K562 (cell line): ENCODE measurements at regions not wholly inside any gene's neighbourhood (a gene's known extent, or its start where the extent isn't known, plus 50 kb on each side); places are given as distances from the start of the nearest gene placed in this dataset.

ENCODE experiments used
- ATAC-seq: fragments of 200-7000 bp; cut with Tn5 transposase; 3 replicates; pipeline ENCODE4 v1.9.1; 2020; ENCODE audit warnings: moderate library complexity
- BruUV-seq: library from RNA; stranded (reverse); fragments of 400-500 nt; replicated peaks from 2 replicates; lab custom pipeline; 2021; lab: Mats Ljungman, UMichigan
- CTCF ChIA-PET: fragments of 300-600 bp; formaldehyde crosslinking; extraction: SDS; loops from one replicate; lab custom pipeline; 2021; ENCODE audit warnings: low intra/inter-chr PET ratio; lab: Yijun Ruan, JAX
- POLR2A ChIA-PET: fragments of 300-600, 350-650 bp; sonication (Branson Sonifier 250); formaldehyde crosslinking; extraction: SDS; loops from one replicate; lab custom pipeline; 2021; ENCODE audit warnings: antibody characterized with exemption, inconsistent platforms; lab: Yijun Ruan, JAX
- DNase-seq, 4 experiments: peaks; one replicate each; pipeline versions ENCODE4 v3.0.0 to v3.0.0-alpha.2; 2011 to 2018; ENCODE audit warnings: low spot score in 3 of 4, mixed read lengths in 3 of 4; ENCODE audit errors: extremely low read depth in 1 of 4
- FAIRE-seq: peaks from 2 replicates; lab custom pipeline; 2011; peaks lifted over from hg19 to GRCh38; lab: Jason Lieb, UNC
- H2AFZ ChIP-seq: 2 replicates; pipeline ENCODE4 v1.6.0; 2011; ENCODE audit warnings: low read depth, low read length, control low read depth, inconsistent platforms
- H3K27ac ChIP-seq: fragments of 200-600 bp; 3 replicates; pipeline ENCODE4 v1.8.0; 2011; ENCODE audit warnings: low read depth, mild to moderate bottlenecking, control low read depth, inconsistent platforms, low read length, moderate library complexity, mixed read lengths; ENCODE audit errors: extremely low read depth
- H3K27me3 ChIP-seq, 2 experiments: fragments of 300-600 bp in 1 of 2; 2 replicates in 1 of 2; 3 replicates in 1 of 2; pipeline versions ENCODE4 v1.6.0 to v1.8.0; 2011; ENCODE audit warnings: inconsistent platforms in 2 of 2, low read length in 2 of 2, mild to moderate bottlenecking in 1 of 2, mixed read lengths in 1 of 2, moderate library complexity in 1 of 2; ENCODE audit not compliant: control insufficient read depth in 2 of 2, insufficient read depth in 2 of 2
- H3K36me3 ChIP-seq: fragments of 300-600 bp; 3 replicates; pipeline ENCODE4 v1.8.0; 2011; ENCODE audit warnings: mild to moderate bottlenecking, low read length, inconsistent platforms; ENCODE audit not compliant: control insufficient read depth, insufficient read depth
- H3K4me1 ChIP-seq, 2 experiments: fragments of 200-600 bp in 1 of 2; replicated peaks in 1 of 2; 2 replicates in 1 of 2; 3 replicates in 1 of 2; pipeline versions ENCODE4 v1.5.1 to v1.8.0; 2011; ENCODE audit warnings: inconsistent platforms in 2 of 2, low read length in 2 of 2, mild to moderate bottlenecking in 1 of 2, mixed read lengths in 1 of 2, moderate library complexity in 1 of 2; ENCODE audit not compliant: control insufficient read depth in 2 of 2, insufficient read depth in 2 of 2
- H3K4me2 ChIP-seq: 2 replicates; pipeline ENCODE4 v1.6.1; 2011; ENCODE audit warnings: low read length, control low read depth, inconsistent platforms, mixed read lengths; ENCODE audit not compliant: insufficient read depth
- H3K4me3 ChIP-seq: fragments of 200-600 bp; sonication (generic), shearing (Covaris generic); 2 replicates; pipeline ENCODE4 v1.5.1; 2016; ENCODE audit warnings: control low read depth, inconsistent platforms
- H3K79me2 ChIP-seq: fragments of 200-600 bp; 3 replicates; pipeline ENCODE4 v1.8.0; 2011; ENCODE audit warnings: low read length, inconsistent platforms; ENCODE audit not compliant: control insufficient read depth, insufficient read depth
- H3K9ac ChIP-seq, 2 experiments: 2 replicates each; pipeline versions ENCODE4 v1.6.0 to v1.6.1; 2011; ENCODE audit warnings: low read depth in 2 of 2, low read length in 2 of 2, control low read depth in 1 of 2, inconsistent platforms in 1 of 2, mild to moderate bottlenecking in 1 of 2, mixed read lengths in 1 of 2; ENCODE audit not compliant: insufficient read depth in 1 of 2
- H3K9me1 ChIP-seq: one replicate; pipeline ENCODE4 v1.6.0; 2011; ENCODE audit warnings: inconsistent platforms, mild to moderate bottlenecking, low read length, moderate library complexity; ENCODE audit not compliant: control insufficient read depth, insufficient read depth
- H3K9me3 ChIP-seq: replicated peaks from 2 replicates; pipeline ENCODE4 v1.5.1; 2011; ENCODE audit warnings: low read depth, low read length, inconsistent platforms; ENCODE audit not compliant: control insufficient read depth, insufficient read depth
- H4K20me1 ChIP-seq: replicated peaks from 2 replicates; pipeline ENCODE4 v1.6.1; 2011; ENCODE audit warnings: low read length, inconsistent platforms, mixed read lengths; ENCODE audit not compliant: control insufficient read depth, insufficient read depth
- HCFC1 ChIP-seq: IDR thresholded peaks from 2 replicates; pipeline ENCODE4 v1.6.1; 2012; ENCODE audit warnings: low read depth, low read length, improper control_type of control experiment
- KLF6 ChIP-seq: fragments of 250-450 bp; sonication (Bioruptor Pico); IDR thresholded peaks from 2 replicates; pipeline ENCODE4 v1.4.0; 2020; ENCODE audit warnings: mild to moderate bottlenecking, moderate library complexity, borderline replicate concordance
- NFIC ChIP-seq: fragments of 450-650 bp; IDR thresholded peaks from 2 replicates; pipeline ENCODE4 v1.6.1; 2017; ENCODE audit warnings: mild to moderate bottlenecking, inconsistent platforms
- POLR2AphosphoS2 ChIP-seq: IDR thresholded peaks from 2 replicates; pipeline ENCODE4 v1.6.1; 2012; ENCODE audit warnings: low read length, improper control_type of control experiment
- RFX1 ChIP-seq: fragments of 450-650 bp; IDR thresholded peaks from 2 replicates; pipeline ENCODE4 v1.6.1; 2016; ENCODE audit warnings: mild to moderate bottlenecking, moderate library complexity
- THRAP3 ChIP-seq: fragments of 450-650 bp; IDR thresholded peaks from 2 replicates; pipeline ENCODE4 v1.6.1; 2016; ENCODE audit warnings: mild to moderate bottlenecking, inconsistent platforms, borderline replicate concordance
- TRIM24 ChIP-seq, 2 experiments: fragments of 450-650 bp; IDR thresholded peaks; 2 replicates each; pipeline ENCODE4 v1.6.1; 2016
- U2AF2 ChIP-seq: fragments of 200-400 bp; formaldehyde crosslinking; optimal IDR thresholded peaks from 2 replicates; pipeline ENCODE3; 2017; ENCODE audit warnings: low read depth, mild to moderate bottlenecking, low read length
- XRCC4 ChIP-seq: IDR thresholded peaks from one replicate; pipeline ENCODE4 v1.6.1; 2011; ENCODE audit not compliant: insufficient read depth, insufficient read length; ENCODE audit errors: extremely low read depth
- ZBTB1 ChIP-seq: sonication (generic); formaldehyde crosslinking; IDR thresholded peaks from 2 replicates; pipeline ENCODE4 v1.8.1; 2023; ENCODE audit warnings: missing genetic modification reagents, low read depth, mild to moderate bottlenecking, borderline replicate concordance
- ZNF165 ChIP-seq: fragments of 250-450 bp; sonication (Bioruptor Pico); IDR thresholded peaks from 2 replicates; pipeline ENCODE4 v1.4.0; 2020; ENCODE audit warnings: borderline replicate concordance
- ZNF830 ChIP-seq: fragments of 250-450 bp; sonication (Bioruptor Pico); IDR thresholded peaks from 2 replicates; pipeline ENCODE4 v1.5.0; 2021; ENCODE audit warnings: mild to moderate bottlenecking
- WGBS: fragments of 100-300 bp; shearing (Covaris generic); methylation state at CpG from one replicate; pipeline ENCODE4 v1.1.6; 2016; ENCODE audit warnings: low coverage, mixed read lengths; ENCODE audit not compliant: insufficient coverage; ENCODE audit errors: missing lambda C conversion rate; 5-methylcytosine and 5-hydroxymethylcytosine counted together
- in situ Hi-C: fragments of 300-500 bp; cut with MboI; formaldehyde crosslinking; loops from 4 replicates; pipeline ENCODE4 v1.15.0; 2018; ENCODE audit warnings: inconsistent platforms, mixed read lengths
- intact Hi-C: fragments of 100-400 bp; cut with micrococcal nuclease; formaldehyde crosslinking; loops from 2 replicates; pipeline ENCODE4 v1.14.2; 2022
- TF ChIP-seq, protein P1 (sequence below): fragments of 450-650 bp; IDR thresholded peaks from 2 replicates; pipeline ENCODE4 v1.6.1; 2018; ENCODE audit warnings: mild to moderate bottlenecking, low read depth; ENCODE audit not compliant: partially characterized antibody
- TF ChIP-seq, protein P2 (sequence below): fragments of 450-650 bp; IDR thresholded peaks from 2 replicates; pipeline ENCODE4 v1.6.1; 2016; ENCODE audit warnings: low read depth, mild to moderate bottlenecking, moderate library complexity
- TF ChIP-seq, protein P3 (sequence below): fragments of 450-650 bp; formaldehyde crosslinking; IDR thresholded peaks from 2 replicates; pipeline ENCODE4 v1.4.0; 2020; ENCODE audit warnings: mild to moderate bottlenecking, moderate library complexity
- TF ChIP-seq, protein P4 (sequence below): fragments of 250-450 bp; sonication (Bioruptor Pico); IDR thresholded peaks from 2 replicates; pipeline ENCODE4 v1.5.0; 2021

DNA sequence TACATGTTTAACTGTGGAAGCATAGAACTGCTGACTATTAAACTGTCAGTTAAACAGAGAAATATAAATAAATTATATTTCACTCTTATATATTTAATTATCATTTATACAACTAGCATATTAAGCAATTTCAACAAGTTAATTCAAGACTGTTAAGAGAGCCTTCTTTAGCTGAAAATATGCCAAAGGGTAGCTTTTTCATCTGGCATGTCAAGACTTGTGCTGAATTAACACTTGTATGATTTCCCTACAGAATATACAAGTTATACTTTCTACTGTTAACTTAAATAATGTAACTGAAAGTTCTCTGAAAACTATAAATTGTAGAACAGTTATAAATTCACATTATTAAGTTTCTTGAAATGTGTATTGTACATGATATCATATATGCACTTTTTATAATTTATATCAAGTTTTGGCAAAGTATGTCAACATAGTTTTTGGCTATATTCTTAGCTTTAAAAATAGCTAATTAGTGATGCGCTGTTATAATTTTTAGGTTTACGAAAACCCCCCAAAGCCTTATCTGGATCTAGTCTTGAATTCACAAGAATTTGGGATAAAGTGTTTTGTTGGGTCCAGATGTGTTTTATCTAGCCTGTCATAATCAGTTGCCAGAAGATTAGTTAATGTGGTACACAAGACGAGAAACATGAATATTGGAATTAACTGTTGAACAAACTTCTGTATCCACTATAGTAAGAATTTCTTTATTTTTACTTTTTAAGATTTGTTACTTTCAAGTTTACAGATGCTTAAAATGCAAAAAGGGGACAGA, 231.1 kb upstream of the FOXP2 start (continued):
- TF ChIP-seq, protein P1, sequence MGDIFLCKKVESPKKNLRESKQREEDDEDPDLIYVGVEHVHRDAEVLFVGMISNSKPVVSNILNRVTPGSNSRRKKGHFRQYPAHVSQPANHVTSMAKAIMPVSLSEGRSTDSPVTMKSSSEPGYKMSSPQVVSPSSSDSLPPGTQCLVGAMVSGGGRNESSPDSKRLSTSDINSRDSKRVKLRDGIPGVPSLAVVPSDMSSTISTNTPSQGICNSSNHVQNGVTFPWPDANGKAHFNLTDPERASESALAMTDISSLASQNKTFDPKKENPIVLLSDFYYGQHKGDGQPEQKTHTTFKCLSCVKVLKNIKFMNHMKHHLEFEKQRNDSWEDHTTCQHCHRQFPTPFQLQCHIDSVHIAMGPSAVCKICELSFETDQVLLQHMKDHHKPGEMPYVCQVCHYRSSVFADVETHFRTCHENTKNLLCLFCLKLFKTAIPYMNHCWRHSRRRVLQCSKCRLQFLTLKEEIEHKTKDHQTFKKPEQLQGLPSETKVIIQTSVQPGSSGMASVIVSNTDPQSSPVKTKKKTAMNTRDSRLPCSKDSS, result no peak

DNA sequence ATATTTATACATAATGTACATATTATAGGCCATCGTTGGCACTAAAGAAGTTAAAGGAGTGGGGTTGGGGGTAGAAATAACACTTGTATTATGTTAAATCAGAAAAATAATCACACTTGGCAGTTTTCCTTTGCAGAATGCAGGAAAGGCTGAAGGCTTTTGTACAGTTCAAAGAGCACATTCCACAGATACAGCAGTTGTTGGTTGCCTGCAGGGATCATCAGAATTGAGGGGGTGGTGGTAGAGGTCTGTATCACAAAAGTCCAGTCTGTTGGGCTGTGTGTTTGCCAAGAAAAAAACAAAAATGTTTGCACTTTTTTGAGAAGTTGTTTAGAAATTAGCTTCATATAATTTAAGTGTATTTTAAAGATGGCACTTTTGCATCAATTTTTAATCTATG, 231.8 kb upstream of the FOXP2 start:
- TF ChIP-seq TRIM24 (IDR thresholded peaks at IDR 0.05) (no peak), NFIC (no peak), THRAP3 (no peak), HCFC1 (no peak), ZNF165 (no peak), ZNF830 (CRISPR knock-in tag) (no peak), KLF6 (no peak), U2AF2 (no peak), POLR2AphosphoS2 (no peak), RFX1 (no peak), XRCC4 (no peak), ZBTB1 (CRISPR knock-in tag) (no peak)
- TF ChIP-seq, protein P2, sequence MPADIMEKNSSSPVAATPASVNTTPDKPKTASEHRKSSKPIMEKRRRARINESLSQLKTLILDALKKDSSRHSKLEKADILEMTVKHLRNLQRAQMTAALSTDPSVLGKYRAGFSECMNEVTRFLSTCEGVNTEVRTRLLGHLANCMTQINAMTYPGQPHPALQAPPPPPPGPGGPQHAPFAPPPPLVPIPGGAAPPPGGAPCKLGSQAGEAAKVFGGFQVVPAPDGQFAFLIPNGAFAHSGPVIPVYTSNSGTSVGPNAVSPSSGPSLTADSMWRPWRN, result no peak
- TF ChIP-seq, protein P3, sequence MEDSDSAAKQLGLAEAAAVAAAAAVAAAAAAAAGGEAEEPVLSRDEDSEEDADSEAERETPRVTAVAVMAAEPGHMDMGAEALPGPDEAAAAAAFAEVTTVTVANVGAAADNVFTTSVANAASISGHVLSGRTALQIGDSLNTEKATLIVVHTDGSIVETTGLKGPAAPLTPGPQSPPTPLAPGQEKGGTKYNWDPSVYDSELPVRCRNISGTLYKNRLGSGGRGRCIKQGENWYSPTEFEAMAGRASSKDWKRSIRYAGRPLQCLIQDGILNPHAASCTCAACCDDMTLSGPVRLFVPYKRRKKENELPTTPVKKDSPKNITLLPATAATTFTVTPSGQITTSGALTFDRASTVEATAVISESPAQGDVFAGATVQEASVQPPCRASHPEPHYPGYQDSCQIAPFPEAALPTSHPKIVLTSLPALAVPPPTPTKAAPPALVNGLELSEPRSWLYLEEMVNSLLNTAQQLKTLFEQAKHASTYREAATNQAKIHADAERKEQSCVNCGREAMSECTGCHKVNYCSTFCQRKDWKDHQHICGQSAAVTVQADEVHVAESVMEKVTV (CRISPR knock-in tag), result no peak
- TF ChIP-seq, protein P4, sequence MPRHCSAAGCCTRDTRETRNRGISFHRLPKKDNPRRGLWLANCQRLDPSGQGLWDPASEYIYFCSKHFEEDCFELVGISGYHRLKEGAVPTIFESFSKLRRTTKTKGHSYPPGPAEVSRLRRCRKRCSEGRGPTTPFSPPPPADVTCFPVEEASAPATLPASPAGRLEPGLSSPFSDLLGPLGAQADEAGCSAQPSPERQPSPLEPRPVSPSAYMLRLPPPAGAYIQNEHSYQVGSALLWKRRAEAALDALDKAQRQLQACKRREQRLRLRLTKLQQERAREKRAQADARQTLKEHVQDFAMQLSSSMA (CRISPR knock-in tag), result no peak
- intact Hi-C loops, result no loop called here
- Histone ChIP-seq H3K36me3 (no peaks in the 10 kb centered on the region), H3K4me1 (no peaks in the 10 kb centered on the region), H3K9me1 (no peaks in the 10 kb centered on the region), H3K9ac (no peak overlapping the region), H3K4me3 (no peak overlapping the region), H4K20me1 (no peaks in the 10 kb centered on the region), H3K27me3 (no peaks in the 10 kb centered on the region), H3K9me3 (no peaks in the 10 kb centered on the region), H2AFZ (no peak overlapping the region), H3K79me2 (no peaks in the 10 kb centered on the region), H3K4me2 (no peak overlapping the region), H3K27ac (no peak overlapping the region)
- POLR2A ChIA-PET, result no interaction called here
- DNase-seq (no peak), FAIRE-seq (no peak), ATAC-seq (no peak)
- 0% methylated on average over 1 of the region's 1 CpG for WGBS
- CTCF ChIA-PET, result no interaction called here
- BruUV-seq, result no TSS peak
- in situ Hi-C loops, result no loop called here
